ENCODE measurements at regions not wholly inside any gene's neighbourhood (a gene's known extent, or its start where the extent isn't known, plus 50 kb on each side); places are given as distances from the start of the nearest gene placed in this dataset.
"Not testable (repeated sequence)": the region's sequence is repeated elsewhere in the genome, so short reads cannot be mapped to it uniquely, and the experiment has no call there.

DNA sequence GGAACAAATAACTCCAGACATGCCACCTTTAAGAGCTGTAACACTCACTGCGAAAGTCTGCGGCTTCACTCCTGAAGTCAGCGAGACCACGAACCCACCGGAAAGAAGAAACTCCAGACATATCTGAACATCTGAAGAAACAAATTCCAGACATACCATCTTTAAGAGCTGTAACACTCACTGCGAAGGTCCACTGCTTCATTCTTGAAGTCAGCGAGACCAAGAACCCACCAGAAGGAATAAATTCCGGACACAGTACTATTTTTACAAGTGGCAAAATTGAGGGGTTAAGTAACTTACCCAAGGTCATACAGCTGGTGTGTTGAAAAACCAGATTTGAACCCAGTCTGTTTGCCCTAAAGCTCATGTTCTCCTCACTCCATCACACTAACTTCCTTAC is 96.8 kb upstream of the GALNT15 start:
- DNase-seq, result not testable (repeated sequence)

DNA sequence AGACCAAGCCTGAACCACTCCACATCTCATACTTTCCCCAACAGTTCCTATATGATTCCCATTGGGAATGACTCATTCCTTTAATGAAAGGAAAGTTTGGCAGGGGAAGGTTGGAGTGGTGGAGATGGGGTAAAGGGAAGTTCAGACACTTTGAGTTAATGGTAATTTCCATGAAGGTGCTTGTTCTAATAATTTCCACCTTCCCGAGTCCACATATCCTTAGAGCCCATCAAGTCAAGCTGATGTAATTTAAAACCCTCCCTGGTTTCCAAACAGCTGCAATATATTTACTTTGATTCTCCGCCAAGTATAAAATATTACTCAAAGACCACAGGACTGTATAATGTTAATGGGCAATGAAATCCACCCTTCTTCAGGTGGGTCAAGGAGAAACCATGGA is 95.0 kb upstream of the GALNT15 start:
- DNase-seq, result no peak

DNA sequence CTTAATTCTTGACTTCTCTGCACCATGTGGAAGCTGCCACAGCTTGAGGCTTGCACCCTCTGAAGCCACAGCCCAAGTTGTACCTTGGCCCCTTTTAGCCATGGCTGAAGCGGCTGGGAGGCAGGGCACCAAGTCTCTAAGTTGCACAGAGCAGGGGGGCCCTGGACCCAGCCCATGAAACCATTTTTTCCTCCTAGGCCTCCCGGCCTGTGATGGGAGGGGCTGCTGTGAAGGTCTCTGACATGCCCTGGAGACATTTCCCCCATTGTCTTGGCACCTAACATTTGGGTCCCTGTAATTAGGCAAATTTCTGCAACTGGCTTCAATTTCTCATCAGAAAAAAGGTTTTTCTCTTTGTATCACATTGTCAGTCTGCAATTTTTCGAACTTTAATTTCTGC is 92.8 kb upstream of the GALNT15 start:
- no peak for DNase-seq

GRCh38 chr3:16084887-16085286 is 89.6 kb upstream of the GALNT15 start:
- no peak for DNase-seq

- DNase-seq, result no peak
These were observed 89.1 kb upstream of the GALNT15 start for GRCh38 chr3:16085410-16085809.

- no peak for DNase-seq
These were observed 88.4 kb upstream of the GALNT15 start for GRCh38 chr3:16085884-16086608.

DNA sequence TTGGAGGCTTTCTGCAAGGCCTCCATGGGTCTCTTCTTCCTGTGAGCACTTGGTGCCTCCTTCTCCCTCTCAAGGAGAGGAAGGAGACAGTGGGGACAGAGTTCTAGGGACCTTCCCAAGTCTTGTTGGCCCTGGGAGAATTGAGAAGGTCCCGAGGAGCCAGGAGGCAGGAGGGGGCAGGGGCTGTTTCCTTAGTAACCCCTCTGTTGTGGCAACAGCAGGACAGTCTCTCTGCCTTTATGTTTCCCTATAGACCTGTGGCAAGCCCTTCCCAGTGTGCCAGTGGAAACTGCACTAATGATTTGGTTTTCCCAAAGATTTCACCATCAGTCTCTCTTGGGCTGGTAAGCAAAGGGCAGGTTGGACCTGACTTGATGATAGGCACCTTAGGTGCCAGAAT is 87.8 kb upstream of the GALNT15 start:
- DNase-seq, result no peak

DNA sequence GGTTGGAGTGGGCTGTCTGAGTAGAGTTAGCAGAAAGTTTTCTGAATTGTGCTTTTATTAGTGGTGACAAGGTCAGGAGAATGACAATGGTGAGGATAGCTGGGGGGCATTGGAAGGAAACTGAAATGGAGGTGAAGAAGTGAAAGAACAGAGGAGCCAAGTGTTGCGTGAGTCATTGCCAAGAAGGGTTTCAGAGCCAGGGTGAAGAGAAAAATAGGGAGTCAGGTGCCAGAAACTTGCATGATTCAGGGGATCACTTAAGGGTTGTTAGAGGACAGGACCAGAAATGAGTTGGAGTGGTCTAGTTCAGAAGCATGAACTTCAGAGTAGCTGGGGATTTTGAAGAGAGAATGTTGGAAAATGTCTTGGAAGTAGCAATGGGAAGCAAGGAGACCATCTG is 86.0 kb upstream of the GALNT15 start:
- DNase-seq, result no peak

DNA sequence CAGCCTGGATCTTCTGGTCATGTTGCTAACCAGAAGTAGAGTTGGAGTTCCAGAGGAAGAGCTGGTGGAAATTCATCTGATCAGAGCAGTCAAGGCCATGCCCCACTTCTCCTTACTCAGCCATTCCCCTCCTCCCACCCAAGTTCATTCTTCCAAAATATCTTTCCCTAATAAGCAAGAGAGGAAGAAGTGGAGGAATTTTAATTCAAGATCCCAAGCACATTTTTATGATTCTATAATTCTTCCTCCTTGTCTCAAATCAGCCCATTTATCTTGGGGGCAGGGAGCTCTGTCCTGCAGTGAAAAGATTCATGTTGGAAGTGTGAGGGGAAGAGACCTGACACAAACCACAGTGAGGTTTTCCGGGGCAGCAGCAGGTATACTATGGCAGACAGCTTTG is 85.0 kb upstream of the GALNT15 start:
- DNase-seq, result no peak

- no peak for DNase-seq
These were observed 84.5 kb upstream of the GALNT15 start for GRCh38 chr3:16090024-16090423.

DNA sequence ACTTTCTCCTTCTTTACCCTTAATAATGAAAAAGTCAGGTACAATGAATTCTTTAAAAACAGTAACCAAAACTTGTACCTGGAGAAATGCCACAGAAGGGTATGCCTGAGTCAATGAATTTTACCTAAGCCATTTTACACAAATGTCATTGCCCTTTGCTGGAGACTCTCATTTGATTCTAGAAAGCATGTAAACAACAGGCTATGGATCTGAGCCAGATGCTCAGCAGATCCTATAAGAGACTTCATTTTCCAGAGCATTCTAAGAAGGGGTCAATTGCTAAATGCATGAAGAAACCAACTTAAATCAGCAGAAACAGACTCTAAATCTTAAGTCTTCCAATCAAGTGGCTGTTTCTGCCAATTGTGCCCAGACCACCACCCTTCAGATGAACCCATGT is 83.8 kb upstream of the GALNT15 start:
- DNase-seq, result no peak

DNA sequence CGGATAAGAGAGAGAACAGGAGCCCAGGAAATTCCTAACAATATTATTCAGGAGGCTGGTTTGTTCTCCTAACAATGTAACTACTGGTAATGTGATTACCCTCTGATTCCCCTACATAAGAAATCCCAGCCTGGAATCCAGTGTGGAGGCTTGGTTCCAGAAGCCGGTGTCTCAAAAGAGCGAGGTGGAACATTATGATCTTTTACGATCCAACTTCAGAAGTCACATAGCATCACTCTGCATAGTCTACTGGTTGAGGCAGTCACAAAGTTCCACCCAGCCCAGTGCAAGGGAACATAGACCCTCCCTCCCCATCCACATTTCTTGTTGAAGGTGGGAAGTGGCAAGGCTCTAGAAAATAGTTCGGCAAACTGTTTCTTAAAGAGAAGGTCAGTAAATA is 81.6 kb upstream of the GALNT15 start:
- DNase-seq, result no peak

GRCh38 chr3:16101295-16102186 is 72.9 kb upstream of the GALNT15 start:
- DNase-seq, result no peak

GRCh38 chr3:16102187-16102561 is 72.3 kb upstream of the GALNT15 start:
- DNase-seq, result no peak

- DNase-seq, result no peak
These were observed 71.5 kb upstream of the GALNT15 start for GRCh38 chr3:16102905-16103364.

- DNase-seq, result no peak
These were observed 71.0 kb upstream of the GALNT15 start for GRCh38 chr3:16103472-16103871.

GRCh38 chr3:16104156-16104555 is 70.3 kb upstream of the GALNT15 start:
- no peak for DNase-seq

- no peak for DNase-seq
These were observed 68.4 kb upstream of the GALNT15 start for GRCh38 chr3:16106050-16106449.

DNA sequence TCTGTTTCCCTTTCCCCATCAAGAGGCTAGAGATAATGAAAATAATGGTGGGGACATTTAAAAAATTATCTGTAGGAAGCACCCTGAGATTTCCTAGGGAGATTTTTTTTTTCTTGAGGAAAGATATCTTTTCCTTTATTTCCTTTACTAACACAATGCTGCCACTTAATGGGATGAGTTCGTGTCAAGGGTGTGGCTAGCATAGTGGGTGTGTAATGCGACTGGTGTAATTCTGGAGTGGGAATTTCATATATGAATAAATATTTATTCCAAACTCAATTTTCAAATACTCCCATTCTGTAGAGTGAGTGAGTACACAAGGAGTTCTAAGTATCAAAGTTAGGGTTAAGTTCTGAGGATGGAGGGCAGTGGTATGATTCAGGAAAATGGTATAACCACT is 66.1 kb upstream of the GALNT15 start:
- DNase-seq, result no peak

- DNase-seq, result no peak
These were observed 64.6 kb upstream of the GALNT15 start for GRCh38 chr3:16109929-16110328.

GRCh38 chr3:16112910-16113504 is 61.5 kb upstream of the GALNT15 start:
- DNase-seq, result no peak

DNA sequence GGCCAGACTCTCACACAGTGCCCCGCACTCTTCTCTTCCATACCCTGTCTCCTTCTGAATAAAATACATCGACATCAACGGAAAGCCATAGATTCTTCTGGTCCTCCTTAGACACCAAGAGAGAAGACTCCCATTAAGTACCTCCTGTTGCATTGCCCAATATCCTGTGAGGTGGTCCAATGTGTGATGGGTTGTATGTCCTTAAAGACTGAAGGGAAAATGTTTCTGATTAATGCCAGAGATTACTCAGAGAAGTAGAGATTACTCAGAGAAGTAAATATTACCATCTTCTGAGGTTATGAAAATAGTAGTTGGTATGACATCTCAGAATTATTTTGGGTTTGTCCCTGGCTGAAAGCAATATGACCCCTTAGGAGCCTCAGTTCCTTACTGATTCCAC is 60.8 kb upstream of the GALNT15 start:
- DNase-seq, result no peak

GRCh38 chr3:16114429-16114828 is 60.1 kb upstream of the GALNT15 start:
- no peak for DNase-seq

DNA sequence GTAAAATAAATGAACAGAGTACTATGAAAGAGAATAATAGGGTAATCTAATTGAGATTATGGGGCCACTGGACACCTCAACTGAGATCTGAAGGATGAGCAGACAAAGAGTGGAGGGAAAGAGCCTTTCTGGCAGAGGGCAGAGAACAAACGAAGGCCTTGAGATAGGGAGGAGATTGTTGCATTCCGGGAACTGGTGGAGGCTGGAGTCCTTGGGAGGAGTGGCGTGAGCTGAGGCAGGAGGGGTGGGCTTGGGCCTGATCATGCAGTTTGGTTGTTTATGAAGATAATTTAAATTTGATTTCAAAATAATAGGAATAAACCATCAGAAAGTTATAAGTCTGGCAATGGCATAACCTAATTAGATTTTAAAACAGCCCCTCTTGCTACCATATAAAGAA is 59.5 kb upstream of the GALNT15 start:
- no peak for DNase-seq
